M059J (cell line): ENCODE measurements at regions not wholly inside any gene's neighbourhood (a gene's known extent, or its start where the extent isn't known, plus 50 kb on each side); places are given as distances from the start of the nearest gene placed in this dataset.

Source experiments
- DNase-seq: peaks from one replicate; pipeline ENCODE4 v3.0.0-alpha.2; 2012; ENCODE audit warnings: low read depth

- no peak for DNase-seq
Observed at GRCh38 chr2:228239207-228239906, 57.9 kb upstream of the SPHKAP start.
